Cardiac muscle cell (in vitro differentiated cells and primary cell): ENCODE measurements at regions not wholly inside any gene's neighbourhood (a gene's known extent, or its start where the extent isn't known, plus 50 kb on each side); places are given as distances from the start of the nearest gene placed in this dataset.
"Not testable (repeated sequence)": the region's sequence is repeated elsewhere in the genome, so short reads cannot be mapped to it uniquely, and the experiment has no call there.

Experiments used
- DNase-seq, 2 donors: peaks; one replicate each; pipeline versions ENCODE4 v3.0.0 to v3.0.0-alpha.2; 2010 to 2017; ENCODE audit warnings: low read depth in 1 of 2, low spot score in 1 of 2
- H3K27ac ChIP-seq: fragments of 200-600 bp; sonication (generic); 2 replicates; pipeline ENCODE4 v1.5.1; 2016
- H3K27me3 ChIP-seq: fragments of 200-600 bp; sonication (generic); 2 replicates; pipeline ENCODE4 v1.6.0; 2016; ENCODE audit warnings: control low read depth
- H3K36me3 ChIP-seq: fragments of 200-600 bp; sonication (generic); 2 replicates; pipeline ENCODE4 v1.5.1; 2016; ENCODE audit warnings: control low read depth
- H3K4me1 ChIP-seq: fragments of 200-600 bp; sonication (generic); 2 replicates; pipeline ENCODE4 v1.8.1; 2017; ENCODE audit warnings: low read depth, mild to moderate bottlenecking, mixed run types
- H3K4me3 ChIP-seq: fragments of 200-600 bp; sonication (generic); 2 replicates; pipeline ENCODE4 v1.5.1; 2016; ENCODE audit warnings: mild to moderate bottlenecking
- H3K9me3 ChIP-seq: fragments of 200-600 bp; sonication (generic); 2 replicates; pipeline ENCODE4 v1.5.1; 2017; ENCODE audit warnings: low read depth, mild to moderate bottlenecking, control low read depth
- TF ChIP-seq, protein P1 (sequence below): IDR thresholded peaks from 2 replicates; pipeline ENCODE4 v1.5.1; 2012; ENCODE audit warnings: low read depth, mild to moderate bottlenecking, low read length

DNA sequence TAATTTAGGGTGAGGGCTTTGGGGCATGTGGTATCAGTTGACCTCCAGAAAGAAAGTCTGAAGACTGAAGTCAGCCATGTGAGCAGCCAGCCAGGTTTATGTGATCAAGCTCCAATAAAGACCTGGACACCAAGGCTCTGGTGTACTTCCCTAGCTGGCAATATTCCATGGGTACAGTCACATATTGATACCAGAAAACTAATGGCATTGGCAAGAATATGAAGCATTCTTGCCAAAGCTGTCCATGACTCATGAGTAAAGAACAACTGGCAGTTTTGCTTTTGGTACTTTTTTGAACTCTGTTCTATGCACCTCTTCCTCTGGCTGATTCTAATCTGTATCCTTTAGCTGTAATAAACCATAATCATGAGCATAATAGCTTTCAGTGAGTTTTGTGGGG, 415.3 kb upstream of the CAMK1G start:
- Histone ChIP-seq H3K27ac (no peak overlapping the region), H3K27me3 (no peaks in the 10 kb centered on the region), H3K4me1 (no peaks in the 10 kb centered on the region), H3K36me3 (no peaks in the 10 kb centered on the region), H3K4me3 (no peak overlapping the region), H3K9me3 (no peaks in the 10 kb centered on the region)
- DNase-seq = peak in 1 of 2 donors; percentile 1
- TF ChIP-seq, protein P1, sequence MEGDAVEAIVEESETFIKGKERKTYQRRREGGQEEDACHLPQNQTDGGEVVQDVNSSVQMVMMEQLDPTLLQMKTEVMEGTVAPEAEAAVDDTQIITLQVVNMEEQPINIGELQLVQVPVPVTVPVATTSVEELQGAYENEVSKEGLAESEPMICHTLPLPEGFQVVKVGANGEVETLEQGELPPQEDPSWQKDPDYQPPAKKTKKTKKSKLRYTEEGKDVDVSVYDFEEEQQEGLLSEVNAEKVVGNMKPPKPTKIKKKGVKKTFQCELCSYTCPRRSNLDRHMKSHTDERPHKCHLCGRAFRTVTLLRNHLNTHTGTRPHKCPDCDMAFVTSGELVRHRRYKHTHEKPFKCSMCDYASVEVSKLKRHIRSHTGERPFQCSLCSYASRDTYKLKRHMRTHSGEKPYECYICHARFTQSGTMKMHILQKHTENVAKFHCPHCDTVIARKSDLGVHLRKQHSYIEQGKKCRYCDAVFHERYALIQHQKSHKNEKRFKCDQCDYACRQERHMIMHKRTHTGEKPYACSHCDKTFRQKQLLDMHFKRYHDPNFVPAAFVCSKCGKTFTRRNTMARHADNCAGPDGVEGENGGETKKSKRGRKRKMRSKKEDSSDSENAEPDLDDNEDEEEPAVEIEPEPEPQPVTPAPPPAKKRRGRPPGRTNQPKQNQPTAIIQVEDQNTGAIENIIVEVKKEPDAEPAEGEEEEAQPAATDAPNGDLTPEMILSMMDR = no peak

DNA sequence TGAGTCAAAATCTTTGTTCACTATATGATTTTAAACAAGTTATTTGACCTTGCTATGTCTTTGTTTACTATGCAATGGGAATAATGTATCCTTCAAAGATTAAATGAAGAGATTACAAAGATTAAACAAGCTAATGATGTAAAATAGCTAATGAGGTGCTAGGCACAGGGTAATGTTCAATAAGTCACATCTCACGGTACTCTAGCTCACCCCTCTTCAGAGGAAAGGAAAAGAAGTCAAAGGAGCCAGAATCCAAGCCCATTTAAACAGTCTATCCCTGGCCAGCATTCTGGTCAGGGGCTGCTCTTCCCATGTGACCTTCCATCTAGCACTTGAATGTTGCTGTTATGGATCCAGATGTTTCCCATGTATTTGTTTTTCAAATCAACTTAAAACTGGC, 412.4 kb upstream of the CAMK1G start:
- TF ChIP-seq, protein P1 = no peak
- no peaks in the 10 kb centered on the region for H3K9me3 ChIP-seq
- H3K36me3 ChIP-seq = no peaks in the 10 kb centered on the region
- no peaks in the 10 kb centered on the region for H3K4me1 ChIP-seq
- no peak overlapping the region for H3K4me3 ChIP-seq
- no peak overlapping the region for H3K27ac ChIP-seq
- DNase-seq = no peak
- H3K27me3 ChIP-seq = no peaks in the 10 kb centered on the region

DNA sequence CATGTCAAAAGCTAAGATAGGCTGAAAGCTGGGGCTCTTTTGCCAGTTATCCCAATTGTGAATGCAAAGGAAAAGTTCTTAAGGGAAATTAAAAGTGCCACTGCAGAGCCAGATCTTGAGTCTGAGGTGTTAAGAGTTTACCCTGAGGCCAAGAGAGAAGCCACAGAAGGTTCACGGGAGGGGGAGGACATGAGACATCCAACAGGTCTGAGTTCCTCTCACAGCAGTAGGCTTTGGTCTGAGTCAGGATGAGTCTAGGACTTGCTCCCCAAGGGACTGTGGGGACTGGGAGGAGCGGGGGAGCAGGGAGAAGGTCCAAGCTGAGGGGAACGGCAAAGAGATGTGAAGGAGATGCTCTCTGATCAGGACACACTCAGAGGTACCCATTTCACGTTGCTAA, 411.2 kb upstream of the CAMK1G start:
- no peaks in the 10 kb centered on the region for H3K27me3 ChIP-seq
- TF ChIP-seq, protein P1 = no peak
- no peak for DNase-seq
- H3K9me3 ChIP-seq = no peaks in the 10 kb centered on the region
- no peaks in the 10 kb centered on the region for H3K4me1 ChIP-seq
- H3K36me3 ChIP-seq = no peaks in the 10 kb centered on the region
- H3K27ac ChIP-seq = no peak overlapping the region
- no peak overlapping the region for H3K4me3 ChIP-seq

DNA sequence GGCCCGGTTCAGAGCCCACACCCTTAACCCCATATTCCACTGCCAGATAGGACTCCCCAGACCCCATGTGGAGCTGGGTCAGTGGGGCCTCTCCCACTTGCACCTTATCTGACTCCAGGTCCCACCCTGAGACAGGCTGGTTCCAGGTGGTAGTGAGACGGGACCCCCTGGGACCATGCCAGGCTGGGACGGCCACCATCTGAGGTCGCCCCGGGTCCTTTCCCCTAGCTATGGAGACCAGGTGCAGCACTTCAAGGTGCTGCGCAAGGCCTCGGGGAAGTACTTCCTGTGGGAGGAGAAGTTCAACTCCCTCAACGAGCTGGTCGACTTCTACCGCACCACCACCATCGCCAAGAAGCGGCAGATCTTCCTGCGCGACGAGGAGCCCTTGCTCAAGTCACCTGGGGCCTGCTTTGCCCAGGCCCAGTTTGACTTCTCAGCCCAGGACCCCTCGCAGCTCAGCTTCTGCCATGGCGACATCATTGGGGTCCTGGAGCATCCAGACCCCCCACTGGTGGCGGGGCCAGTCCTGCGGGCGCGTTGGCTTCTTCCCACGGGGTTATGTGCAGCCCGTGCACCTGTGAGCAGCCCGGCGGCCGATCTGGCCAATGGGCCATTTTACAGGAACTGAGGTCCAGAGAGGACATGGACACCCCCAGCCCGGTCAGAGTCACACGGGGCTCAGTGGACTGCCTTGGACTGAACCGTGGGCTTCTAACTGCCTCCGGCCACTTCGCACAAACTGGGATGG, 410.5 kb upstream of the CAMK1G start:
- not testable (repeated sequence) for H3K4me1 ChIP-seq, H3K27ac ChIP-seq, H3K9me3 ChIP-seq, DNase-seq, H3K27me3 ChIP-seq, H3K36me3 ChIP-seq, H3K4me3 ChIP-seq

DNA sequence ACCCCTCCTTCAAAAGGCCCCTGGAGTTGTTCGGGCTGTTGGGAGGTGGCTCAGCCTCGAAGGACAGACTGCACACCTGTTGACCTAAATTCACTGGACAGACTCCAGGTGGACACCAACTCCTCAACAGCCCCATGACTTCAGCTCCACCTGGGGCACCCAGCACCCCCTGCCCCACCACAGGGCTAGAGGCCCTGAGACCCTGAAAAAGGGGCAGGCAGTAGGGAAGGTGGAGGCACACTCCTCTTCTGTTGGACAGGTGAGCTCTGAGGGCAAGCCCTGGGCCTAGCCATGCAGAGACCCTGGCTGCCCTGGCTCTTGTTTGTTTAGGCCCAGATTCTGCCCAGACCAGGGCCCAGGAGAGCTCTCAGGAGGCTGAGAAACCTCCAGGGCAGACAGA, 409.7 kb upstream of the CAMK1G start:
- not testable (repeated sequence) for H3K4me1 ChIP-seq, H3K27me3 ChIP-seq, H3K27ac ChIP-seq, DNase-seq, H3K36me3 ChIP-seq, H3K9me3 ChIP-seq, H3K4me3 ChIP-seq

DNA sequence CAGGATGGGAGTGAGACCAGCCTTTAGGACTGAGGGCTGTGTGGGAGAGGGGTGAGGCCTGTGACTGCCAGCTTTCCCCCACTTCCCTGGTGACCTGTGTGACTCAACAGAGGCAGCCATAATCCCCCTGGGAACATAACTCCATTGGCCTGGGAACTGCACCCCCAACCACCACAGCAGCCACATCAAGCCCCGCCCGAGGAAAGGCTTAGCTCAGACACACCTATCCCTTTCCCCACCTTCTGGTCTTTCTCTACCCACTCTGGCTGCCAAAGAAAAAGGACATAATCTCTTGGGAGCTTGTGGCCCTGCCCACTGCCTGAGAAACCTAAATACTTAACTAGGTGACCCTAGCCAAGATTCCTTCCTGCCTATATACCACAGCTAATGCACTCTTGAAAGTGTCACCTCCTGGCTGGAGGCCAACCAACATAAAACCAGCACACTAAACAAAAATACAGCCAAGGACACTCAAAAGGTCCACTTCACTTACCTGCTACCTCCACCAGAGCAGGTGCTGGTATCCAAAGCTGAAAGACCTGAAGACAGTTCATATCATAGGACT, 406.6 kb upstream of the CAMK1G start:
- Histone ChIP-seq H3K4me3 (no peak overlapping the region), H3K36me3 (no peaks in the 10 kb centered on the region), H3K27me3 (no peaks in the 10 kb centered on the region), H3K4me1 (no peaks in the 10 kb centered on the region), H3K27ac (no peak overlapping the region), H3K9me3 (no peaks in the 10 kb centered on the region)
- DNase-seq = no peak
- TF ChIP-seq, protein P1 = no peak
